Inferior parietal cortex (tissue), 1 donor: ENCODE measurements at regions not wholly inside any gene's neighbourhood (a gene's known extent, or its start where the extent isn't known, plus 50 kb on each side); places are given as distances from the start of the nearest gene placed in this dataset.
"Not testable (repeated sequence)": the region's sequence is repeated elsewhere in the genome, so short reads cannot be mapped to it uniquely, and the experiment has no call there.

Source experiments
- DNase-seq: peaks from one replicate; pipeline ENCODE4 v3.0.0-alpha.2; 2016; ENCODE audit errors: extremely low spot score

GRCh38 chr6:121867095-121867494 is 431.6 kb downstream of the GJA1 start:
- DNase-seq = no peak

- DNase-seq = no peak
Measured at GRCh38 chr6:121868206-121868605, 432.8 kb downstream of the GJA1 start.

GRCh38 chr6:121873595-121873994 is 438.1 kb downstream of the GJA1 start:
- DNase-seq = no peak

GRCh38 chr6:121876721-121877120 is 441.3 kb downstream of the GJA1 start:
- DNase-seq = no peak

- no peak for DNase-seq
Measured at GRCh38 chr6:121879149-121879548, 443.7 kb downstream of the GJA1 start.

- no peak for DNase-seq
Measured at GRCh38 chr6:121880831-121881230, 445.4 kb downstream of the GJA1 start.

GRCh38 chr6:121881974-121882667 is 446.7 kb downstream of the GJA1 start:
- DNase-seq = no peak

GRCh38 chr6:121884091-121884490 is 448.6 kb downstream of the GJA1 start:
- no peak for DNase-seq

GRCh38 chr6:121884620-121885019 is 449.2 kb downstream of the GJA1 start:
- DNase-seq = no peak

GRCh38 chr6:121885399-121886152 is 450.1 kb downstream of the GJA1 start:
- no peak for DNase-seq

GRCh38 chr6:121886223-121886830 is 450.9 kb downstream of the GJA1 start:
- no peak for DNase-seq

GRCh38 chr6:121887724-121888123 is 452.3 kb downstream of the GJA1 start:
- DNase-seq = no peak

GRCh38 chr6:121890307-121890910 is 455.0 kb downstream of the GJA1 start:
- no peak for DNase-seq

- DNase-seq = not testable (repeated sequence)
Measured at GRCh38 chr6:121895731-121896130, 460.3 kb downstream of the GJA1 start.

- DNase-seq = no peak
Measured at GRCh38 chr6:121896363-121896762, 460.9 kb downstream of the GJA1 start.

GRCh38 chr6:121896771-121897170 is 461.3 kb downstream of the GJA1 start:
- DNase-seq = no peak

- no peak for DNase-seq
Measured at GRCh38 chr6:121897337-121897760, 461.9 kb downstream of the GJA1 start.

- DNase-seq = no peak
Measured at GRCh38 chr6:121901432-121901831, 466.0 kb downstream of the GJA1 start.

- no peak for DNase-seq
Measured at GRCh38 chr6:121904559-121904958, 469.1 kb downstream of the GJA1 start.

- DNase-seq = no peak
Measured at GRCh38 chr6:121912905-121913304, 477.5 kb downstream of the GJA1 start.

- DNase-seq = no peak
Measured at GRCh38 chr6:121917263-121917829, 481.9 kb downstream of the GJA1 start.
